ENCODE measurements at regions not wholly inside any gene's neighbourhood (a gene's known extent, or its start where the extent isn't known, plus 50 kb on each side); places are given as distances from the start of the nearest gene placed in this dataset.

DNA sequence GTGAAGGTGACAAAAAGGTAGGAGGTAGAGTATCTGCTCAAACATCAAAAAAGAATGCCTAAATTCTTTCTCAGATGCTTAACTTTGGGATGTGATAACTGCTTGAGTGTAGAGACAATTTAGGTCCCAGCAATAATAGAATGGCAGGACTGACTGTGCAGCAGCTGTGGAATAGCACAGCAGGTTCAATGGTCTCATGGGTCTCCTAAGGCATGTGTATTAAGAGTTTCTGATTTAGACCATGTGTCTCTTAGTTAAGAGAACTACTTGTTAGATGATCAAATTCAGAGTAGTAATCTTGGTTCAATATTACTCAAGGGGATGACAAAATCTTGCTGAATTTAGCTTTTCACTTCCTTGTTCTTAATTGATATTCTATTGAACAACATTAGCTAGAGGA, 72.0 kb downstream of the ALX1 start:
- TF ChIP-seq POLR2A (IDR thresholded peaks at IDR 0.05), result no peak
- TF ChIP-seq, protein P1, sequence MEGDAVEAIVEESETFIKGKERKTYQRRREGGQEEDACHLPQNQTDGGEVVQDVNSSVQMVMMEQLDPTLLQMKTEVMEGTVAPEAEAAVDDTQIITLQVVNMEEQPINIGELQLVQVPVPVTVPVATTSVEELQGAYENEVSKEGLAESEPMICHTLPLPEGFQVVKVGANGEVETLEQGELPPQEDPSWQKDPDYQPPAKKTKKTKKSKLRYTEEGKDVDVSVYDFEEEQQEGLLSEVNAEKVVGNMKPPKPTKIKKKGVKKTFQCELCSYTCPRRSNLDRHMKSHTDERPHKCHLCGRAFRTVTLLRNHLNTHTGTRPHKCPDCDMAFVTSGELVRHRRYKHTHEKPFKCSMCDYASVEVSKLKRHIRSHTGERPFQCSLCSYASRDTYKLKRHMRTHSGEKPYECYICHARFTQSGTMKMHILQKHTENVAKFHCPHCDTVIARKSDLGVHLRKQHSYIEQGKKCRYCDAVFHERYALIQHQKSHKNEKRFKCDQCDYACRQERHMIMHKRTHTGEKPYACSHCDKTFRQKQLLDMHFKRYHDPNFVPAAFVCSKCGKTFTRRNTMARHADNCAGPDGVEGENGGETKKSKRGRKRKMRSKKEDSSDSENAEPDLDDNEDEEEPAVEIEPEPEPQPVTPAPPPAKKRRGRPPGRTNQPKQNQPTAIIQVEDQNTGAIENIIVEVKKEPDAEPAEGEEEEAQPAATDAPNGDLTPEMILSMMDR (IDR thresholded peaks at IDR 0.05), result no peak
- H3K4me3 ChIP-seq, result no peak overlapping the region
- intact Hi-C loops (cut with DNase I), result no loop called here
- H3K27ac ChIP-seq, result no peak overlapping the region
- DNase-seq, result no peak
- no peaks in the 10 kb centered on the region for H3K9me3 ChIP-seq
- no peaks in the 10 kb centered on the region for H3K4me1 ChIP-seq
- no peaks in the 10 kb centered on the region for H3K36me3 ChIP-seq
- no peak for ATAC-seq
- H3K27me3 ChIP-seq, result peaks cover 0 to 9% (median 0%) of the 10 kb centered on the region in 9 donors

DNA sequence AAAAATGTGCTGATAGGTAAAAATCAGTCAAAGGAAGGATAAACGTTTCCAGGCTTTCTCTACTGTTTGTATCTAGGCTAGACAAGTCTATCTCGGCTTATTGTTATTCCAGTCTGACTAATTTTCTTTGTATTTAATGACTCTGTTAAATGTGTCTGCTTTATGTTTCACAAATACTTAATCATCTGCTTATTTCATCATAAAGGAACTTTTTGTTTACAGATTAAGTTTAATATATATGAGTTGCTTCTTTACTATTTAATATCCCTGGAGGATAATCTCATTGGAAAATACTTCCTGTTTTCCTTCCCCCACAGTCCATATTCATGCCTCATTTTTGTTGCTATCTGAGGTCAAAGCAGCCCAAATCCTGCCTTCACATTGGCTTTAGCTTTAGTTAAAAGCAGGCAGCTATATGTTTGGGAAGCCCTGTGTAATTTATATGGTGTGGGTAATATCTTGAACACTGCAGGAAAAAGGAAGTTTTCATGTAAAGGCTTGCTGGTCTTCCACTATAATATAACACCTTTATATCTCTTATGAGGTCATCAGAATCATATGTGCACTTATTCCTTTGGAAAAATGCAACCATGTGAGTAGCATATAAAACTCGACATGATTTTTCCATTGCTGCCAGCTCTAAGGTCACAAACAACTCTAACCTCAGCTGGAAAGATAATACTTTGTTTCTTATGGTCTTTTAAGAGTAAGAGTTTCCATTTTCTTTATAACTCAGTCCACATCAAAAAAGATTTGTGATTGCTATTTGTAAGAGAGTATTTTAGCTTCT, 76.8 kb downstream of the ALX1 start:
- Histone ChIP-seq H3K9me3 (no peaks in the 10 kb centered on the region), H3K36me3 (no peaks in the 10 kb centered on the region), H3K4me1 (no peaks in the 10 kb centered on the region), H3K4me3 (no peak overlapping the region), H3K27me3 (peaks cover 0 to 9% (median 0%) of the 10 kb centered on the region in 9 donors), H3K27ac (no peak overlapping the region)
- 28 to 44% (median 30%) methylated on average over 3 of the region's 3 CpGs for WGBS, 4 donors
- DNase-seq, result no peak
- no peak for ATAC-seq
- intact Hi-C loops (cut with DNase I), result no loop called here
- TF ChIP-seq, protein P1 (IDR thresholded peaks at IDR 0.05), result no peak
- no peak for TF ChIP-seq POLR2A (IDR thresholded peaks at IDR 0.05)

DNA sequence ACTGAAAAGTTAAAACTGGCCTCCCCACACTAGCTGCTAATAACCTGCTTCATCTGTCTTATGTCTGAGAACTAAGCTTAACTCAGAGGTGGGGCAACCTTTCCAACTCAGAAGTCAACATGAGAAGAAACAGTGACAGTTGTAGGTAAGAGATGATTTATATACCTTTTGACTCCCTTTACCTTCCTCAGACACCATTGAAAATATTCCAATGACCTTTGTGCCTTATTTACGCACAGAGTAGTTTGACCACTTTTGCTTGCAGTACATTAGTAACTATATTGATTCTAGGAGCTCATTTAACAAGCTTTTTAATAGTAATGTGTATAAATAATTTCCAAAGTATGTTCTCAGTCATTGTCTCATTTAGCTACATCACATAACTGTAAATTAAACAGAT, 77.6 kb downstream of the ALX1 start:
- TF ChIP-seq POLR2A (IDR thresholded peaks at IDR 0.05), result no peak
- TF ChIP-seq, protein P1 (IDR thresholded peaks at IDR 0.05), result no peak
- 87 to 97% (median 95%) methylated on average over 1 of the region's 1 CpG for WGBS, 4 donors
- intact Hi-C loops (cut with DNase I), result no loop called here
- Histone ChIP-seq H3K4me1 (no peaks in the 10 kb centered on the region), H3K36me3 (no peaks in the 10 kb centered on the region), H3K4me3 (no peak overlapping the region), H3K9me3 (no peaks in the 10 kb centered on the region), H3K27ac (no peak overlapping the region), H3K27me3 (peaks cover 0 to 6% (median 0%) of the 10 kb centered on the region in 9 donors)
- ATAC-seq (no peak), DNase-seq (no peak)

DNA sequence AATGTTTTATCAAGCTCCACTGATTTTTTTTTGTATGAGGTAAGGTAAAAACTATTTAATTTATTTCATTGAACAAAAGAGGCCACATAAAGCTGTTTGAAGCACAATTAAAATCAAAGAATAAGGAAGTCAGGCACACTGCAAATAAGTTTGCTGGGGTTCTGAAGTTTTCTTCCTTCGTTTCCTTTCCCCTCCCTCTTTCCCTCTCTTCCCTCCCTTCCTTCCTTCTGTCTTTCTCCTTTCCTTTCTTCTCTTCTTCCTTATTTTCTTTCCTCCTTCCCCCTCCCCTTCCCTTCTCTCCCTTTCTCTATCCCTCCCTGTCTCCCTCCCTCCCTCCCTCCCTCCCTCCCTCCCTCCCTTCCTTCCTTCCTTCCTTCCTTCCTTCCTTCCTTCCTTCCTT, 78.7 kb downstream of the ALX1 start:
- WGBS, 4 donors, result 0 to 48% (median 39%) methylated on average over 1 of the region's 1 CpG

More for the DNA sequence above, 78.7 kb downstream of the ALX1 start:
- no peak for DNase-seq
- H3K36me3 ChIP-seq, result no peaks in the 10 kb centered on the region
- H3K27me3 ChIP-seq, result peaks cover 0 to 6% (median 0%) of the 10 kb centered on the region in 9 donors
- TF ChIP-seq, protein P1 (IDR thresholded peaks at IDR 0.05), result no peak
- no peak for TF ChIP-seq POLR2A (IDR thresholded peaks at IDR 0.05)
- no peaks in the 10 kb centered on the region for H3K9me3 ChIP-seq
- intact Hi-C loops (cut with DNase I), result no loop called here
- ATAC-seq, result no peak
- no peak overlapping the region for H3K27ac ChIP-seq
- no peak overlapping the region for H3K4me3 ChIP-seq
- no peaks in the 10 kb centered on the region for H3K4me1 ChIP-seq
